Upper lobe of left lung (tissue), 6 donors: ENCODE measurements at regions not wholly inside any gene's neighbourhood (a gene's known extent, or its start where the extent isn't known, plus 50 kb on each side); places are given as distances from the start of the nearest gene placed in this dataset.
"Not testable (repeated sequence)": the region's sequence is repeated elsewhere in the genome, so short reads cannot be mapped to it uniquely, and the experiment has no call there.

Experiments used
- ATAC-seq, 2 donors: fragments of 200-7000 bp; cut with Tn5 transposase; one replicate each; pipeline ENCODE4 v1.9.1; 2022; ENCODE audit warnings: mild to moderate bottlenecking in 2 of 2, moderate library complexity in 2 of 2; ENCODE audit not compliant: low FRiP score in 2 of 2
- DNase-seq, 2 donors: peaks; one replicate each; pipeline ENCODE4 v3.0.0-alpha.2; 2019 to 2020
- H3K27ac ChIP-seq, 4 donors: fragments of 200-600 bp; sonication (generic); one replicate each; pipeline ENCODE4 v1.5.1; 2016 to 2019
- H3K27me3 ChIP-seq, 4 donors: fragments of 200-600 bp; sonication (generic); one replicate each; pipeline ENCODE4 v1.5.1; 2017 to 2019
- H3K36me3 ChIP-seq, 4 donors: fragments of 200-600 bp; sonication (generic); one replicate each; pipeline ENCODE4 v1.5.1; 2016 to 2019
- H3K4me1 ChIP-seq, 4 donors: fragments of 200-600 bp; sonication (generic); one replicate each; pipeline ENCODE4 v1.5.1; 2018 to 2019
- H3K4me3 ChIP-seq, 4 donors: fragments of 200-600 bp; sonication (generic); one replicate each; pipeline ENCODE4 v1.5.1; 2017 to 2019; ENCODE audit warnings: mild to moderate bottlenecking in 2 of 4, moderate library complexity in 1 of 4
- H3K9me3 ChIP-seq, 4 donors: fragments of 200-600 bp; sonication (generic); one replicate each; pipeline ENCODE4 v1.5.1; 2018 to 2019
- CTCF ChIP-seq, 6 experiments: fragments of 450-650 bp in 4 of 6; fragments of 200-600 bp in 2 of 6; sonication (generic) in 2 of 6; IDR thresholded peaks; one replicate each; pipeline ENCODE4 v1.5.1; 2016 to 2019; ENCODE audit warnings: antibody characterized with exemption in 6 of 6
- EP300 ChIP-seq, 4 donors: sonication (generic); formaldehyde crosslinking; IDR thresholded peaks; one replicate each; pipeline ENCODE4 v1.5.1; 2017; ENCODE audit warnings: antibody characterized with exemption in 4 of 4, control low read depth in 2 of 4
- POLR2A ChIP-seq, 4 donors: fragments of 450-650 bp; IDR thresholded peaks; one replicate each; pipeline ENCODE4 v1.5.1; 2016 to 2017; ENCODE audit warnings: antibody characterized with exemption in 4 of 4, mild to moderate bottlenecking in 2 of 4
- POLR2AphosphoS5 ChIP-seq, 2 donors: sonication (generic); formaldehyde crosslinking; IDR thresholded peaks; one replicate each; pipeline ENCODE4 v1.5.1; 2017; ENCODE audit warnings: antibody characterized with exemption in 2 of 2
- WGBS, 2 donors: methylation state at CpG; one replicate each; pipeline ENCODE4 v1.1.5; 2017 to 2018; 5-methylcytosine and 5-hydroxymethylcytosine counted together
- donor health status: DM: no; HTN: no; CAD: no; lungs with moderate emphysema.
- donor health status: DM: no; HTN: yes; CAD: no; lungs with severe emphysema.

GRCh38 chr5:122683631-122684030 is 91.2 kb upstream of the SNX2 start:
- no peak for DNase-seq
- Histone ChIP-seq H3K9me3 (no peaks in the 10 kb centered on the region), H3K27me3 (no peaks in the 10 kb centered on the region), H3K27ac (no peak overlapping the region), H3K4me3 (no peak overlapping the region), H3K36me3 (no peaks in the 10 kb centered on the region), H3K4me1 (no peaks in the 10 kb centered on the region)
- ATAC-seq = no peak
- TF ChIP-seq CTCF (IDR thresholded peaks at IDR 0.05) (no peak), POLR2AphosphoS5 (IDR thresholded peaks at IDR 0.05) (no peak), POLR2A (IDR thresholded peaks at IDR 0.05) (no peak), EP300 (IDR thresholded peaks at IDR 0.05) (no peak)

- ATAC-seq = no peak
- Histone ChIP-seq H3K9me3 (no peaks in the 10 kb centered on the region), H3K36me3 (no peaks in the 10 kb centered on the region), H3K27ac (no peak overlapping the region), H3K4me1 (no peaks in the 10 kb centered on the region), H3K4me3 (no peak overlapping the region), H3K27me3 (no peaks in the 10 kb centered on the region)
- no peak for DNase-seq
- TF ChIP-seq CTCF (IDR thresholded peaks at IDR 0.05) (no peak), POLR2A (IDR thresholded peaks at IDR 0.05) (no peak), POLR2AphosphoS5 (IDR thresholded peaks at IDR 0.05) (no peak), EP300 (IDR thresholded peaks at IDR 0.05) (no peak)
- WGBS, 2 donors = 53 to 54% methylated on average over 1 of the region's 1 CpG
Observed at GRCh38 chr5:122690266-122690665, 84.6 kb upstream of the SNX2 start.

GRCh38 chr5:122691931-122692330 is 82.9 kb upstream of the SNX2 start:
- Histone ChIP-seq H3K9me3 (no peaks in the 10 kb centered on the region), H3K27me3 (no peaks in the 10 kb centered on the region), H3K36me3 (no peaks in the 10 kb centered on the region), H3K27ac (no peak overlapping the region), H3K4me3 (no peak overlapping the region), H3K4me1 (no peaks in the 10 kb centered on the region)
- TF ChIP-seq POLR2A (IDR thresholded peaks at IDR 0.05) (no peak), CTCF (IDR thresholded peaks at IDR 0.05) (no peak)
- DNase-seq = no peak
- no peak for ATAC-seq
- WGBS, 2 donors = 72 to 79% methylated on average over 3 of the region's 3 CpGs

- no peak overlapping the region for H3K27ac ChIP-seq
- ATAC-seq = no peak
- no peak for TF ChIP-seq CTCF (IDR thresholded peaks at IDR 0.05)
- no peak for TF ChIP-seq POLR2A (IDR thresholded peaks at IDR 0.05)
- TF ChIP-seq EP300 (IDR thresholded peaks at IDR 0.05) = no peak
- no peak for TF ChIP-seq POLR2AphosphoS5 (IDR thresholded peaks at IDR 0.05)
- 78 to 86% methylated on average over 3 of the region's 3 CpGs for WGBS, 2 donors
- H3K4me1 ChIP-seq = no peaks in the 10 kb centered on the region
- H3K9me3 ChIP-seq = no peaks in the 10 kb centered on the region
- H3K36me3 ChIP-seq = no peaks in the 10 kb centered on the region
- H3K4me3 ChIP-seq = no peak overlapping the region
- no peak for DNase-seq
- H3K27me3 ChIP-seq = no peaks in the 10 kb centered on the region
Observed at GRCh38 chr5:122693963-122694362, 80.9 kb upstream of the SNX2 start.

- ATAC-seq (peak in 1 of 2 donors; percentile 49), DNase-seq (no peak)
- H3K36me3 ChIP-seq = no peaks in the 10 kb centered on the region
- 78 to 82% methylated on average over 5 of the region's 5 CpGs for WGBS, 2 donors
- TF ChIP-seq EP300 (IDR thresholded peaks at IDR 0.05) (no peak), POLR2AphosphoS5 (IDR thresholded peaks at IDR 0.05) (no peak), POLR2A (IDR thresholded peaks at IDR 0.05) (no peak), CTCF (IDR thresholded peaks at IDR 0.05) (no peak)
- no peak overlapping the region for H3K27ac ChIP-seq
- no peaks in the 10 kb centered on the region for H3K9me3 ChIP-seq
- no peaks in the 10 kb centered on the region for H3K4me1 ChIP-seq
- H3K4me3 ChIP-seq = no peak overlapping the region
- no peaks in the 10 kb centered on the region for H3K27me3 ChIP-seq
Observed at GRCh38 chr5:122694884-122695283, 80.0 kb upstream of the SNX2 start.

- ATAC-seq = peak in 1 of 2 donors; percentile 67
- not testable (repeated sequence) for H3K9me3 ChIP-seq, H3K27me3 ChIP-seq, H3K36me3 ChIP-seq, H3K4me1 ChIP-seq, DNase-seq, H3K4me3 ChIP-seq, H3K27ac ChIP-seq
- WGBS, 2 donors = 75 to 85% methylated on average over 4 of the region's 4 CpGs
Observed at GRCh38 chr5:122696735-122697134, 78.1 kb upstream of the SNX2 start.
